ENCODE measurements at regions not wholly inside any gene's neighbourhood (a gene's known extent, or its start where the extent isn't known, plus 50 kb on each side); places are given as distances from the start of the nearest gene placed in this dataset.
"Not testable (repeated sequence)": the region's sequence is repeated elsewhere in the genome, so short reads cannot be mapped to it uniquely, and the experiment has no call there.

GRCh38 chr12:107607464-107608392, 77.9 kb upstream of the PWP1 start:
- peak; percentile 86 for DNase-seq

- DNase-seq, result not testable (repeated sequence)
These were observed 76.8 kb upstream of the PWP1 start for GRCh38 chr12:107608779-107609178.

- peak; percentile 63 for DNase-seq
These were observed 75.4 kb upstream of the PWP1 start for GRCh38 chr12:107610021-107610859.

GRCh38 chr12:107612508-107612907, 73.1 kb upstream of the PWP1 start:
- no peak for DNase-seq

- DNase-seq, result no peak
These were observed 68.7 kb upstream of the PWP1 start for GRCh38 chr12:107616941-107617340.

GRCh38 chr12:107618106-107618505, 67.5 kb upstream of the PWP1 start:
- no peak for DNase-seq

- no peak for DNase-seq
These were observed 65.8 kb upstream of the PWP1 start for GRCh38 chr12:107619831-107620230.

- DNase-seq, result peak; percentile 36
These were observed 63.6 kb upstream of the PWP1 start for GRCh38 chr12:107622001-107622400.

- no peak for DNase-seq
These were observed 61.1 kb upstream of the PWP1 start for GRCh38 chr12:107624493-107624892.

- no peak for DNase-seq
These were observed 53.9 kb upstream of the PWP1 start for GRCh38 chr12:107631715-107632114.

- peak; percentile 49 for DNase-seq
These were observed 53.4 kb upstream of the PWP1 start for GRCh38 chr12:107632246-107632645.

GRCh38 chr12:107634530-107634929, 51.1 kb upstream of the PWP1 start:
- DNase-seq, result no peak

- DNase-seq, result no peak
These were observed 50.5 kb upstream of the PWP1 start for GRCh38 chr12:107635139-107635538.
